Epithelial cell of proximal tubule (primary cell): ENCODE measurements at regions not wholly inside any gene's neighbourhood (a gene's known extent, or its start where the extent isn't known, plus 50 kb on each side); places are given as distances from the start of the nearest gene placed in this dataset.
A peak's percentile ranks its signal among the peaks of the same experiment; 100 is the strongest.

Experiments used
- DNase-seq: peaks from one replicate; pipeline ENCODE4 v3.0.0-alpha.2; 2011; ENCODE audit warnings: low read depth
- H3K4me3 ChIP-seq: 2 replicates; pipeline ENCODE4 v1.5.1; 2011; ENCODE audit warnings: low read depth, mild to moderate bottlenecking, low read length
- TF ChIP-seq, protein P1 (sequence below): conservative IDR thresholded peaks from 2 replicates; pipeline ENCODE4 v1.5.1; 2012; ENCODE audit warnings: low read depth, mild to moderate bottlenecking, low read length

DNA sequence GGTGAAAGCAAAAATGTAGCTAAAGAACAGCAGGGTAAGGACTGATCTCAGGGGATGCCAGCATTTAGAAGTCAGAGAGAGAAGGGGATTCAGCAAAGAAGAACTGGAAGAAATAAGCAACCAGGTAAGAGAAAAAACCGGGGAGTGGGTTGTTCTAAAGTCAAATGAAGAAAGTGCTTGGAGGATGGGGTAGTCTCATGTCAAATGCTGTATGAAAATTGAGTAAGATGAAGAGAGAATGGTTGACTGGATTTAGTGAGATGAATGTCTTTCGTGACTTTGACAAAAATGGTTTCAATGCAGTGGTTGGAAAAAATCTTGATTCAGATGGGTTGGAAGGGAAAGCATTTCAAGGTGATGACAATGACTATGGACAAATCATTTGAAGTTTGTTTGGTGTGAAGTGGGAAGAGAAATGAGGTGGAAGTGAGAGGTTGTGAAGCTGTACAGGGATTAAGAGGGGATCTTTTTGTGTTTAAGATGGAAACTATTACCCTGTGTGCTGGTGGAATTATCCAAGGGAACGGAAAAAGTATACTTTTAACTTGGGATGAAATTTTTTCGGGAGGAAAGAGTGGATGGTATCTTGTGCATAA is 484.0 kb downstream of the ETS1 start:
- DNase-seq: no peak
- H3K4me3 ChIP-seq: no peak overlapping the region
- TF ChIP-seq, protein P1, sequence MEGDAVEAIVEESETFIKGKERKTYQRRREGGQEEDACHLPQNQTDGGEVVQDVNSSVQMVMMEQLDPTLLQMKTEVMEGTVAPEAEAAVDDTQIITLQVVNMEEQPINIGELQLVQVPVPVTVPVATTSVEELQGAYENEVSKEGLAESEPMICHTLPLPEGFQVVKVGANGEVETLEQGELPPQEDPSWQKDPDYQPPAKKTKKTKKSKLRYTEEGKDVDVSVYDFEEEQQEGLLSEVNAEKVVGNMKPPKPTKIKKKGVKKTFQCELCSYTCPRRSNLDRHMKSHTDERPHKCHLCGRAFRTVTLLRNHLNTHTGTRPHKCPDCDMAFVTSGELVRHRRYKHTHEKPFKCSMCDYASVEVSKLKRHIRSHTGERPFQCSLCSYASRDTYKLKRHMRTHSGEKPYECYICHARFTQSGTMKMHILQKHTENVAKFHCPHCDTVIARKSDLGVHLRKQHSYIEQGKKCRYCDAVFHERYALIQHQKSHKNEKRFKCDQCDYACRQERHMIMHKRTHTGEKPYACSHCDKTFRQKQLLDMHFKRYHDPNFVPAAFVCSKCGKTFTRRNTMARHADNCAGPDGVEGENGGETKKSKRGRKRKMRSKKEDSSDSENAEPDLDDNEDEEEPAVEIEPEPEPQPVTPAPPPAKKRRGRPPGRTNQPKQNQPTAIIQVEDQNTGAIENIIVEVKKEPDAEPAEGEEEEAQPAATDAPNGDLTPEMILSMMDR: no peak

DNA sequence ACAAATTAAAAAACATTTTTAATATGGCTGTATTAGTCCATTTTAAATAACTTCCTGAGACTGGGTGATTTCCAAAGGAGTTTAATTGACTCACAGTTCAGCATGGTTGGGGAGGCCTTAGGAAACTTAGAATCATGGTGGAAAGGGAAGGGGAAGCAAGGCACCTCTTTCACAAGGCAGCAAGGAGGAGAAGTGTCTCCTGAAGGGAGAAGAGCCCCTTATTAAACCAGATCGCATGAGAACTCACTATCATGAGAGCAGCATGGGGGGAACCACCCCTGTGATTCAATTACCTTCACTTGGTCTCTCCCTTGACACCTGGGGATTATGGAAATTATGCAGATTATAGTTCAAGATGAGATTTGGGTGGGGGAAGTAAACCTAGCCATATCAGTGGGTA is 488.6 kb downstream of the ETS1 start:
- H3K4me3 ChIP-seq: no peak overlapping the region
- DNase-seq: no peak
- TF ChIP-seq, protein P1: no peak

- TF ChIP-seq, protein P1: peak; percentile 44
- DNase-seq: peak; percentile 69
- H3K4me3 ChIP-seq: no peak overlapping the region
Measured at GRCh38 chr11:128095466-128095981, 491.8 kb downstream of the ETS1 start.

DNA sequence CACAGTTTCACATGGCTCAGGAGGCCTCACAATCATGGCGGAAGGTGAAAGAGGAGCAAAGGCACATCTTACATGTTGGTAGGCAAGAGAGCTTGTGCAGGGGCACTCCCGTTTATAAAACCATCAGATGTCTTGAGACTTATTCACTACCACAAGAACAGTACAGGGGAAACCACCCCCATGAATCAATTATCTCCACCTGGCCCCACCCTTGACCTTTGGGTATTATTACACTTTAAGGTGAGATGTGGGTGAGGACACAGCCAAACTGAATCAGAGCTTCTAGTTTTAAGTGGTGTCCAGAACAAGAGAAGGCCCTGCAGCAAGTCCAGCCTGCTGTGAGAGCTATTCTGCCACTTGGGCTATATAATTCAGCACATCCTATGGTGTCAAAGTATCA is 493.7 kb downstream of the ETS1 start:
- H3K4me3 ChIP-seq: no peak overlapping the region
- TF ChIP-seq, protein P1: no peak
- no peak for DNase-seq

- no peak overlapping the region for H3K4me3 ChIP-seq
- no peak for DNase-seq
- TF ChIP-seq, protein P1: no peak
Measured at GRCh38 chr11:128089962-128090361, 497.4 kb downstream of the ETS1 start.

DNA sequence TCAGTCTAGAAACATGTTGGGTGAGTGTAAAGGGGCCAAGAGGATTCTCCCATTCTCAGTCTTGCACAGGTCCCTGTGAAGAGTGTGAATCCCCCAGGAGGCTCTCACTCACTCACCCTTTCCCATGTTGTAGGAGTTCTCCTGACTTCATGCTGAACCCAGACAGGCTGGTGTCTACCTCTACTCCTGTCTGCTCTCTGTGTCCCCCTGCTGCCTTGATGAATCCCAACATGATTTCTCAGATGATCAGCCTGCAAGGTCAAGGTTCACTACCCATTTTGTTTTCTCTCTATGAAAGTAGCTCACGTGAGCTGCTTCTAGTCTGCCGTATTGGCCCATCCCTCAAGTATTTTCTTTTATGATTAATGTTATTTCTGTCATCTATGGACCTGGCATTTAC is 500.6 kb downstream of the ETS1 start:
- no peak for DNase-seq
- H3K4me3 ChIP-seq: no peak overlapping the region
- TF ChIP-seq, protein P1: peak; percentile 9

DNA sequence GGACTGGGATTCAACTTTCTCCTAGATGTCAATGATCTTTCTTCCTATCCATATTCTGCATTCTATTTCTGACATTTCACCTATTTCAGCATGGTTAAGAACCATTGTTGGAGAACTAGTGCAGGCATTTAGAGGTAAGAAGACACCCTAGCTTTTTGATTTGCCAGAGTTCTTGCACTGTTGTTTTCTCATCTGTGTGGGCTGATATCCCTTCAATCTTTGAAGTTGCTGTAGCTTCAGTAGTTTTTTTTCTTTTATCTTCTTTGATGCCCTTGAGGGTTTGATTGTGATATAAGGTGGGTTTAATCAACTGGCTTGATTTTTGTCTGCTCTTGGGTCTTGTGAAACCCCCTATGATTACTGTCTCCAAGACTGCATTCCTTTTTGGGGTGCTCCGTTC is 502.1 kb downstream of the ETS1 start:
- no peak overlapping the region for H3K4me3 ChIP-seq
- DNase-seq: no peak
- TF ChIP-seq, protein P1: no peak
